MG63 (cell line): ENCODE measurements at regions not wholly inside any gene's neighbourhood (a gene's known extent, or its start where the extent isn't known, plus 50 kb on each side); places are given as distances from the start of the nearest gene placed in this dataset.

ENCODE experiments used
- DNase-seq: peaks from one replicate; pipeline ENCODE4 v3.0.0-alpha.2; 2020
- H3K27me3 ChIP-seq: fragments of 250-450 bp; sonication (Bioruptor Pico); 2 replicates; pipeline ENCODE4 v1.5.1; 2020; ENCODE audit warnings: mild to moderate bottlenecking, moderate library complexity
- H3K36me3 ChIP-seq: fragments of 250-450 bp; sonication (Bioruptor Pico); 2 replicates; pipeline ENCODE4 v1.5.1; 2020; ENCODE audit warnings: mild to moderate bottlenecking, moderate library complexity
- H3K4me3 ChIP-seq: fragments of 250-450 bp; sonication (Bioruptor Pico); 2 replicates; pipeline ENCODE4 v1.5.1; 2020; ENCODE audit warnings: mild to moderate bottlenecking, moderate library complexity
- H3K9me3 ChIP-seq: fragments of 250-450 bp; sonication (Bioruptor Pico); 2 replicates; pipeline ENCODE4 v1.5.1; 2020; ENCODE audit warnings: mild to moderate bottlenecking, moderate library complexity

GRCh38 chr13:40401911-40402776 is 264.3 kb downstream of the FOXO1 start:
- DNase-seq = peak; percentile 93
- no peaks in the 10 kb centered on the region for H3K9me3 ChIP-seq
- H3K4me3 ChIP-seq = peak overlapping the region; percentile 15; the same call in 1 of the 2 replicates
- H3K36me3 ChIP-seq = no peaks in the 10 kb centered on the region
- H3K27me3 ChIP-seq = no peaks in the 10 kb centered on the region

DNA sequence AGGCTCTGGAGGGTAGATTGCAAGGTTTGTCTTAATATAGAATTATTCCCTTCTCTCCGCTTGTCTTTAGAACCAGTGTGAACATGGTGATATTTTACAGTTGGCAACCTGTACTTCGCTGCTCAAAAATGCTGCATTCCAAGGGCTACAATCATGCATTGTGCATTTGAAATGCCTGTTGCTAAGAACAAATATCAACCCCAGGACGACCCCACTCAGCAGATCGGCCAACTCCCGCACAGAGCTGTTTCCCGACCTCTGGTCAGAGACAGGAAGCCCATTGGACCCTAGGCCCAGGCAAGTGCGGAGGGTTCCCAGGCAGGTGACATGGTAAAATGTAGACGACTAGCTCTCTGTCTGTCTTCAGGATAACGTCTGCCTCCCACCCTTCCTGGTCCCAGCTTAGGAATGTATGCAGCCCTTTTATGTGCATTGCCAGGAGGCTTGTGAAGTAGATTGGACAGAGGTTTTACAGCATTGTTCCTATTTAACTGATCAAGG is 263.5 kb downstream of the FOXO1 start:
- Histone ChIP-seq H3K9me3 (no peaks in the 10 kb centered on the region), H3K36me3 (no peaks in the 10 kb centered on the region), H3K27me3 (no peaks in the 10 kb centered on the region), H3K4me3 (no peak overlapping the region)
- DNase-seq = peak; percentile 43

- no peaks in the 10 kb centered on the region for H3K36me3 ChIP-seq
- H3K9me3 ChIP-seq = no peaks in the 10 kb centered on the region
- H3K27me3 ChIP-seq = no peaks in the 10 kb centered on the region
- no peak overlapping the region for H3K4me3 ChIP-seq
- no peak for DNase-seq
Measured at GRCh38 chr13:40403509-40404241, 262.8 kb downstream of the FOXO1 start.

GRCh38 chr13:40404407-40404806 is 262.0 kb downstream of the FOXO1 start:
- H3K4me3 ChIP-seq = no peak overlapping the region
- no peak for DNase-seq

GRCh38 chr13:40404967-40405716 is 261.3 kb downstream of the FOXO1 start:
- Histone ChIP-seq H3K27me3 (no peaks in the 10 kb centered on the region), H3K36me3 (no peaks in the 10 kb centered on the region), H3K4me3 (no peak overlapping the region), H3K9me3 (no peaks in the 10 kb centered on the region)
- no peak for DNase-seq

More at GRCh38 chr13:40404407-40404806, 262.0 kb downstream of the FOXO1 start:
- no peaks in the 10 kb centered on the region for H3K27me3 ChIP-seq
- H3K36me3 ChIP-seq = no peaks in the 10 kb centered on the region
- H3K9me3 ChIP-seq = no peaks in the 10 kb centered on the region

DNA sequence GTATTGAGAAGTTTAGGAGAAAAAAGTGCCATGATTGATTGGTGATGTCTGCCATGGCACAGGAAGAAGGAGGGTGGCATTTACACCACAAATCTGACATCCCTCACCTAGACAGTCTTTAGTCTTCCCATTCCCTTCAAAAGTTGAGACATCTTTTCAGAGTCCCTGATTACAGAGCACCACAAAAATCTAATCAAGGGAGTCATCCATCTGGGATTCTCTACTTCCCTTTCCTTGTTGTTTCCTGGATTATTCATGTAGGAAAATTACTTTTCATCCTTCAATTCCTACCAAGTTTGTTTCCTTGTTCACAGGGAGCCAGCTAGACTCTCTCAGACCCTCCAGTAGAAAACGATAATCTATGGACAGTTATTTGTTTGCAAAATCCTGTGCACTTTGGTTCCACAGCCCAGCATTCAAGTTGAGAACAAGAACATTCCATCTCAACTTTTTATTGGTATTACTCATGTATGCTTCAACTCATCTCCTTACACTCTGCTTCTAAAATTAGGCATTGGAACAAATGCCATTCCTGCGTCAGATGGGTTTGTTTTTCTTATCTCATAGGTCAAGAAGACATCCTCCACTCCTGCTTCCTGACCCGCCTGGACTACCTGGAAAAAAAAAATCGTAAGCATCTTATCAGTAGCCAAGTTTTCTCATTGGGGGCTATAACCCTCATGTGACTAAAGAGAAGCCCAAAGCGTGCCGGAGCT is 259.9 kb downstream of the FOXO1 start:
- H3K4me3 ChIP-seq = no peak overlapping the region
- no peak for DNase-seq
- no peaks in the 10 kb centered on the region for H3K36me3 ChIP-seq
- H3K9me3 ChIP-seq = no peaks in the 10 kb centered on the region
- no peaks in the 10 kb centered on the region for H3K27me3 ChIP-seq

GRCh38 chr13:40407567-40407966 is 258.9 kb downstream of the FOXO1 start:
- Histone ChIP-seq H3K36me3 (no peaks in the 10 kb centered on the region), H3K27me3 (no peaks in the 10 kb centered on the region), H3K4me3 (no peak overlapping the region), H3K9me3 (no peaks in the 10 kb centered on the region)
- no peak for DNase-seq

- Histone ChIP-seq H3K27me3 (no peaks in the 10 kb centered on the region), H3K36me3 (no peaks in the 10 kb centered on the region), H3K4me3 (no peak overlapping the region), H3K9me3 (no peaks in the 10 kb centered on the region)
- peak; percentile 17 for DNase-seq
Measured at GRCh38 chr13:40408602-40409001, 257.8 kb downstream of the FOXO1 start.

DNA sequence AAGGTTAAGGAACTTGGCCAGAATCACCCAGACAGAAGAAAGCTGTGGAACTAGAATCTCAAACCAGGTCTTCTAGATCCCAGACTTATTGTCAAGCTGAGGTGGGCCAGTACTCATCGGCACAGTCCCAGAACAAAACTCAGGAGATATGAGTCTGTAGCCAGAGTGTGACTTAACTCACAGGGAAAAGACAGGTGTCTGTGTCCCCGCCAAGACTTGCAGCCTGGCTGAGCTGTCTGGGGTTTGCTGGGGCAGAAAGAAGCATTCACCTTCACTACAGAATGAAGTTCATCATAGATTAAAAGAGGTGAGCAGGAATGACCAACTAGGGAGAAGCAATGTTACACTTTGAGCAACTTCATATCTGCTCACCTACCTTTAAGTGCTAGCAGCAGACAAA is 257.2 kb downstream of the FOXO1 start:
- H3K27me3 ChIP-seq = no peaks in the 10 kb centered on the region
- H3K4me3 ChIP-seq = no peak overlapping the region
- H3K36me3 ChIP-seq = no peaks in the 10 kb centered on the region
- DNase-seq = no peak
- no peaks in the 10 kb centered on the region for H3K9me3 ChIP-seq

GRCh38 chr13:40410315-40410714 is 256.1 kb downstream of the FOXO1 start:
- Histone ChIP-seq H3K27me3 (no peaks in the 10 kb centered on the region), H3K4me3 (no peak overlapping the region), H3K36me3 (no peaks in the 10 kb centered on the region), H3K9me3 (no peaks in the 10 kb centered on the region)
- DNase-seq = no peak

GRCh38 chr13:40420160-40420740 is 246.2 kb downstream of the FOXO1 start:
- H3K4me3 ChIP-seq = no peak overlapping the region
- peaks cover 4% of the 10 kb centered on the region for H3K9me3 ChIP-seq
- DNase-seq = no peak
- H3K27me3 ChIP-seq = no peaks in the 10 kb centered on the region
- H3K36me3 ChIP-seq = no peaks in the 10 kb centered on the region

DNA sequence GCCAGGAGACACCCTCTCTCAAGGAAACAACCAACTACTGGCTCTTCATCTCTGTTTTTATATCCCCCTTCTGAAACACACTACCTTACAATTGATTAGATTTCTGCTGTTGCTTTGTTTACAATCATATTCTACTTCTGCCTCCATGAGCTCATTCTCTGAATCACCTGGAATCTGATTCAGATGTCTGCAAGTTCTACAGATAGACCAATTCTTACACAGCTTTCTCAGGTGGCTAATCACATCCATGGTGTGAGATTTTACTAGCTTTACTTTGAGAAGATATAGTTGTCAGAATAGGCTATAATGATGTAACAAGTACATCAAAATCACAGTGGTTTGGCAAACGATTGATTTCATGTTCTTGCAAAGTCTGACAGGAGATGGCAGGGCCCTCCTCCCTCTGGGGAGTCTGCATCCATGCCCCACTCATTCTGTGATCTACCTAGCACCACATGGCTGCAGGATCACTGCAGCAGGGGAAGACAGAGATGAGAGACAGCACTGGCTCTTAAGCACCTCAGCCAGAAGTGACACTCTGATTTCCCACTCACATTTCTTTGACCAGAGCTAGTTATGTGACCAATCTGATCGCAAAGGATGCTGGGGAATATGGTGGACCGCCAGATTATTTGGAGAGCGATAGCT is 243.7 kb downstream of the FOXO1 start:
- H3K9me3 ChIP-seq = no peaks in the 10 kb centered on the region
- DNase-seq = no peak
- no peaks in the 10 kb centered on the region for H3K27me3 ChIP-seq
- no peak overlapping the region for H3K4me3 ChIP-seq
- H3K36me3 ChIP-seq = no peaks in the 10 kb centered on the region

DNA sequence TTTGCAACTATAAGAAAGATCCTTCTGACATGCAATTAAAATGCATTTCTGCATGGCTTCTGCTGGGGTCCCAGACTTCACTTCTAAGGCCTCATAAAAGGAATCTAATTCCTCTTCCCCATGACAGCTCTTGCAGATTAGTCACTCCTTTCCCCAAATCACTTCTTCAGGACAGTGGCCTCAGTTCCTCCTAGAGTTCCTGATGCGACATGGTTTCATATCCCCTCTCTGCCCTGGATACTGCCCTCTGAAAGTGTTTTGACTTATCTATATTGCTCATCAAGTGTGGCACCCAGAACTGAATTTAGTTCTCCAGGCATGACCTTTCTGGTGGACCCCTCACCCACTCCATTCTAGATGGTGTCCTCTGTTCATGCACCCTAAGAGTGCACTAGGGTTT is 238.1 kb downstream of the FOXO1 start:
- Histone ChIP-seq H3K36me3 (no peaks in the 10 kb centered on the region), H3K9me3 (no peaks in the 10 kb centered on the region), H3K27me3 (no peaks in the 10 kb centered on the region), H3K4me3 (no peak overlapping the region)
- no peak for DNase-seq

DNA sequence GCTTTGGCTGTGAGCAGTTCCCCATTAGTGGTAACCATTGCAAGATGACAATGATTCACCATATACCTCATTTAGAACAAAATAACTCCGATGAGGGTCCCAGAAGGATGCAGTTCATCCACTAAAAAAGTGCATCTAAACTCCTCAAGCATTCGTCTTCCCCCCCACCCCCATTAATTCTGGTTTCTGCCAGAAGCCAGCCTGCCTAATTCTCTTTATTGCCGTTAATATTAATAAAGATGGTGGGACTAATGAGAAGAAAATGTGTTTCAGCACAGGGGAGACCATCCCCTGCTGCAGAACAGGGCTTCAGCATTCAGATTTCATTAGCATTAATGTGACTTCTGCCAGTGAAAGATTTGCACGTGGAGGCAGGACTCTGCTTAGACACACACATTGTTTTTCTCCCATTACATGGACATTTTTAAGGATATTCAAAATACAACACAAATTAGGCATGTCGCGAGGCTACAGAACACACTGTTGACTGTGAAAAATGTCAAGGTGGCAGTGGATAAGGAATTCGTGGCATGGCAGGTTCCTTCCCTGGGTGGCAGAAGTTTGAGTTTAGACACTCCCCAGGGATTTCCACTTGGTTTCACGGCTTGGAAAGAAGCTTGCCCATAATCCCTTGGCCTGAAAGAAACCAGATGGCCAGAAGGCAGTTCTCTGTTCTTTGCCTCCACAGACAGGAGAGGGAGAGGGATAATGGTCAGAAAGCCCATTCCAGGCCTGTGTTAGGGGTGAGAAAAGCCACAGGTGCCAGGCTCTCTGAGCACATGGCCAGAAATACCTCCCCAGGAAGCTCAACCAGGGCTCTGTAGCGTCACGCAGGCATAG is 236.5 kb downstream of the FOXO1 start:
- H3K4me3 ChIP-seq = no peak overlapping the region
- H3K27me3 ChIP-seq = no peaks in the 10 kb centered on the region
- H3K36me3 ChIP-seq = no peaks in the 10 kb centered on the region
- DNase-seq = no peak
- no peaks in the 10 kb centered on the region for H3K9me3 ChIP-seq
